Tibial nerve (tissue), 4 donors: ENCODE measurements at regions not wholly inside any gene's neighbourhood (a gene's known extent, or its start where the extent isn't known, plus 50 kb on each side); places are given as distances from the start of the nearest gene placed in this dataset.

Source experiments
- DNase-seq, 2 donors: peaks; one replicate each; pipeline ENCODE4 v3.0.0-alpha.2; 2019; ENCODE audit warnings: low spot score in 2 of 2
- H3K27ac ChIP-seq, 4 donors: fragments of 200-600 bp; sonication (generic) in 3 of 4; one replicate each; pipeline ENCODE4 v1.5.1; 2017 to 2019; ENCODE audit warnings: mild to moderate bottlenecking in 1 of 4
- H3K27me3 ChIP-seq, 2 donors: fragments of 200-600 bp; sonication (generic) in 1 of 2; one replicate each; pipeline versions ENCODE4 v1.5.1 to v1.6.0; 2017 to 2019
- H3K36me3 ChIP-seq, 3 donors: fragments of 200-600 bp; sonication (generic); one replicate each; pipeline ENCODE4 v1.5.1; 2018 to 2019
- H3K4me1 ChIP-seq, 4 donors: fragments of 200-600 bp; sonication (generic) in 3 of 4; one replicate each; pipeline ENCODE4 v1.5.1; 2017 to 2019
- H3K4me3 ChIP-seq, 4 donors: fragments of 200-600 bp; sonication (generic) in 3 of 4; one replicate each; pipeline ENCODE4 v1.5.1; 2017 to 2019; ENCODE audit warnings: mild to moderate bottlenecking in 1 of 4, moderate library complexity in 1 of 4
- H3K9me3 ChIP-seq, 4 donors: fragments of 200-600 bp; sonication (generic) in 3 of 4; one replicate each; pipeline ENCODE4 v1.5.1; 2017 to 2019
- CTCF ChIP-seq, 5 experiments: fragments of 200-600 bp in 3 of 5; fragments of 450-650 bp in 2 of 5; sonication (generic) in 3 of 5; IDR thresholded peaks; one replicate each; pipeline ENCODE4 v1.5.1; 2016 to 2019; ENCODE audit warnings: antibody characterized with exemption in 5 of 5, mild to moderate bottlenecking in 3 of 5, moderate library complexity in 2 of 5
- EP300 ChIP-seq, 2 donors: sonication (generic); formaldehyde crosslinking; IDR thresholded peaks; one replicate each; pipeline ENCODE4 v1.6.1; 2017; ENCODE audit warnings: antibody characterized with exemption in 2 of 2, mild to moderate bottlenecking in 1 of 2
- POLR2A ChIP-seq, 2 donors: fragments of 450-650 bp; IDR thresholded peaks; one replicate each; pipeline ENCODE4 v1.6.1; 2017; ENCODE audit warnings: antibody characterized with exemption in 2 of 2, mild to moderate bottlenecking in 2 of 2, moderate library complexity in 2 of 2
- WGBS, 2 donors: methylation state at CpG; one replicate each; pipeline ENCODE4 v1.1.5; 2018; 5-methylcytosine and 5-hydroxymethylcytosine counted together

GRCh38 chr18:30698571-30698970 lies 344.0 kb downstream of the DSC3 start:
- WGBS, 2 donors, result 91 to 98% methylated on average over 1 of the region's 1 CpG
- no peaks in the 10 kb centered on the region for H3K36me3 ChIP-seq
- no peak overlapping the region for H3K4me3 ChIP-seq
- H3K4me1 ChIP-seq, result no peaks in the 10 kb centered on the region
- no peak overlapping the region for H3K27ac ChIP-seq
- H3K27me3 ChIP-seq, result no peaks in the 10 kb centered on the region
- no peak for DNase-seq
- TF ChIP-seq CTCF (IDR thresholded peaks at IDR 0.05) (no peak), EP300 (IDR thresholded peaks at IDR 0.05) (no peak), POLR2A (IDR thresholded peaks at IDR 0.05) (no peak)
- no peaks in the 10 kb centered on the region for H3K9me3 ChIP-seq

- TF ChIP-seq POLR2A (IDR thresholded peaks at IDR 0.05), result no peak
- no peak for TF ChIP-seq EP300 (IDR thresholded peaks at IDR 0.05)
- TF ChIP-seq CTCF (IDR thresholded peaks at IDR 0.05), result no peak
- Histone ChIP-seq H3K27me3 (no peaks in the 10 kb centered on the region), H3K9me3 (no peaks in the 10 kb centered on the region), H3K27ac (no peak overlapping the region), H3K4me1 (no peaks in the 10 kb centered on the region), H3K36me3 (no peaks in the 10 kb centered on the region), H3K4me3 (no peak overlapping the region)
- 89 to 98% methylated on average over 5 of the region's 5 CpGs for WGBS, 2 donors
- DNase-seq, result no peak
Observed at GRCh38 chr18:30696201-30696600, 346.3 kb downstream of the DSC3 start.

- Histone ChIP-seq H3K9me3 (no peaks in the 10 kb centered on the region), H3K27ac (no peak overlapping the region), H3K36me3 (no peaks in the 10 kb centered on the region), H3K4me1 (no peaks in the 10 kb centered on the region), H3K4me3 (no peak overlapping the region), H3K27me3 (no peaks in the 10 kb centered on the region)
- WGBS, 2 donors, result 94 to 95% methylated on average over 3 of the region's 3 CpGs
- no peak for DNase-seq
- no peak for TF ChIP-seq POLR2A (IDR thresholded peaks at IDR 0.05)
- no peak for TF ChIP-seq CTCF (IDR thresholded peaks at IDR 0.05)
- no peak for TF ChIP-seq EP300 (IDR thresholded peaks at IDR 0.05)
Observed at GRCh38 chr18:30694773-30695172, 347.8 kb downstream of the DSC3 start.

- TF ChIP-seq POLR2A (IDR thresholded peaks at IDR 0.05) (no peak), CTCF (IDR thresholded peaks at IDR 0.05) (no peak), EP300 (IDR thresholded peaks at IDR 0.05) (no peak)
- Histone ChIP-seq H3K4me1 (no peaks in the 10 kb centered on the region), H3K27me3 (no peaks in the 10 kb centered on the region), H3K4me3 (no peak overlapping the region), H3K9me3 (no peaks in the 10 kb centered on the region), H3K27ac (no peak overlapping the region), H3K36me3 (no peaks in the 10 kb centered on the region)
- no peak for DNase-seq
- 68 to 79% methylated on average over 2 of the region's 2 CpGs for WGBS, 2 donors
Observed at GRCh38 chr18:30689216-30689615, 353.3 kb downstream of the DSC3 start.

GRCh38 chr18:30687501-30687900 lies 355.0 kb downstream of the DSC3 start:
- Histone ChIP-seq H3K9me3 (no peaks in the 10 kb centered on the region), H3K36me3 (no peaks in the 10 kb centered on the region), H3K27ac (no peak overlapping the region), H3K4me1 (no peaks in the 10 kb centered on the region), H3K4me3 (no peak overlapping the region), H3K27me3 (no peaks in the 10 kb centered on the region)
- TF ChIP-seq CTCF (IDR thresholded peaks at IDR 0.05) (no peak), POLR2A (IDR thresholded peaks at IDR 0.05) (no peak)
- DNase-seq, result no peak
- 73 to 77% methylated on average over 2 of the region's 2 CpGs for WGBS, 2 donors
